HG02571 (cell line): ENCODE measurements at regions not wholly inside any gene's neighbourhood (a gene's known extent, or its start where the extent isn't known, plus 50 kb on each side); places are given as distances from the start of the nearest gene placed in this dataset.

Experiments used
- ATAC-seq: cut with Tn5 transposase; IDR thresholded peaks from one replicate; pipeline ENCODE4 v1.9.1; 2021; ENCODE audit warnings: mild to moderate bottlenecking, moderate library complexity; ENCODE audit not compliant: unreplicated experiment

GRCh38 chr13:109381546-109382180 lies 404.7 kb downstream of the IRS2 start:
- ATAC-seq, result no peak

- no peak for ATAC-seq
Observed at GRCh38 chr13:109380457-109380856, 405.9 kb downstream of the IRS2 start.

- no peak for ATAC-seq
Observed at GRCh38 chr13:109379930-109380329, 406.5 kb downstream of the IRS2 start.

- ATAC-seq, result no peak
Observed at GRCh38 chr13:109376936-109377335, 409.4 kb downstream of the IRS2 start.

GRCh38 chr13:109374609-109375200 lies 411.7 kb downstream of the IRS2 start:
- no peak for ATAC-seq

GRCh38 chr13:109372666-109373065 lies 413.7 kb downstream of the IRS2 start:
- ATAC-seq, result no peak

- ATAC-seq, result no peak
Observed at GRCh38 chr13:109371066-109371465, 415.3 kb downstream of the IRS2 start.

- no peak for ATAC-seq
Observed at GRCh38 chr13:109370496-109370895, 415.9 kb downstream of the IRS2 start.

GRCh38 chr13:109369353-109370052 lies 416.9 kb downstream of the IRS2 start:
- no peak for ATAC-seq

GRCh38 chr13:109368230-109368629 lies 418.2 kb downstream of the IRS2 start:
- no peak for ATAC-seq

GRCh38 chr13:109366525-109366924 lies 419.9 kb downstream of the IRS2 start:
- ATAC-seq, result no peak

GRCh38 chr13:109363431-109363830 lies 423.0 kb downstream of the IRS2 start:
- no peak for ATAC-seq

- ATAC-seq, result no peak
Observed at GRCh38 chr13:109362616-109363015, 423.8 kb downstream of the IRS2 start.

GRCh38 chr13:109361562-109362289 lies 424.7 kb downstream of the IRS2 start:
- no peak for ATAC-seq

- ATAC-seq, result no peak
Observed at GRCh38 chr13:109357751-109358471, 428.5 kb downstream of the IRS2 start.

GRCh38 chr13:109355875-109356434 lies 430.4 kb downstream of the IRS2 start:
- no peak for ATAC-seq

GRCh38 chr13:109355166-109355565 lies 431.2 kb downstream of the IRS2 start:
- ATAC-seq, result no peak

- ATAC-seq, result no peak
Observed at GRCh38 chr13:109351236-109351635, 435.1 kb downstream of the IRS2 start.

- ATAC-seq, result no peak
Observed at GRCh38 chr13:109348519-109349258, 437.7 kb downstream of the IRS2 start.

- no peak for ATAC-seq
Observed at GRCh38 chr13:109346060-109346459, 440.3 kb downstream of the IRS2 start.
